Left colon (tissue), 2 donors: ENCODE measurements at regions not wholly inside any gene's neighbourhood (a gene's known extent, or its start where the extent isn't known, plus 50 kb on each side); places are given as distances from the start of the nearest gene placed in this dataset.

Source experiments
- ATAC-seq: fragments of 200-7000 bp; cut with Tn5 transposase; one replicate; pipeline ENCODE4 v1.9.1; 2020; ENCODE audit warnings: mild to moderate bottlenecking, moderate library complexity
- DNase-seq, 2 donors: peaks; one replicate each; pipeline ENCODE4 v3.0.0-alpha.2; 2020
- intact Hi-C, 2 donors: fragments of 100-400 bp; cut with DNase I in 1 of 2; cut with micrococcal nuclease in 1 of 2; formaldehyde crosslinking; loops; one replicate each; pipeline versions ENCODE4 v1.11.2 to v1.14.0; 2022; cut with DNase I, micrococcal nuclease
- donor health status: DM: no; HTN: no; CAD: no.
- donor health status: DM: yes; HTN: yes; CAD: no.

- ATAC-seq: no peak
- DNase-seq: no peak
- intact Hi-C loops: no loop called here
Observed at GRCh38 chr2:78913257-78913656, 112.2 kb upstream of the REG3G start.

DNA sequence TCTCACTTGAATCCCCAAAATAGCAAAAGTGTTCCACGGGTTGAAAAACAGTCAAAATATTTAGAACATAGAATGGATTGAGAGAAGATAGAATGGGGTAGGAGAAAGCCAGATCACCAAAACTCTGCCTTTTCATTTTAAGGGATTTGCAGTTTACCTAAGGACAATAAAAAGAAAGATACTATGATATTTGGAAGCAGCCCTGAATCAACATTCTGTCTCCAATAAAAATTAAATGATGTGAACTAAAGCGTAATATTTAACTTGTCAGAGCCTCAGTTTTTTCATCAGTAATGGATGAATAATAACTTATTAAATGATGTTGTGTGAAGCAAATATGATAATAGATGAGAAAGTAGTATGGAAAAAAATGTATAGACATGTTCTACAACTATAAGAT, 100.2 kb upstream of the REG3G start:
- ATAC-seq (no peak), DNase-seq (no peak)
- intact Hi-C loops: no loop called here

DNA sequence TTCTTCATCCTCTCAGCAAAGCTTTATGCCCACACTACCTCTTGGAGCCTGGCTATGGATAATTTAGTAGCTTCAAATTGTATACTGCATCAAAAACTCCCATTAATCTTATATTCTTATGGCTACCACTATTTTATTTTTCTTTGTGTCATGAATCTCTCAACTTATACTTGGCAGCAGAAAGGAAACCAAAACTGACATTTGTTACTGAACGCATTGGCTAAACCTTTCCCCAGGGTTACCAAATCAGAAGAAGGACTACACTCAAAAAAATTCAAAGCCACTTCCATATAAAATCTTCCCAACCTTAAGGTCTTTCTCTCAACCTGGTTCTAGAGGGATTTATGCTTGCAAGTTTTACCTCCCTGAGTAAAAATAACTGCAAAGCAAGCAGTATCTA, 97.0 kb upstream of the REG3G start:
- ATAC-seq (no peak), DNase-seq (no peak)
- intact Hi-C loops: no loop called here

- DNase-seq (no peak), ATAC-seq (no peak)
- intact Hi-C loops: no loop called here
Observed at GRCh38 chr2:78940998-78941397, 84.5 kb upstream of the REG3G start.

DNA sequence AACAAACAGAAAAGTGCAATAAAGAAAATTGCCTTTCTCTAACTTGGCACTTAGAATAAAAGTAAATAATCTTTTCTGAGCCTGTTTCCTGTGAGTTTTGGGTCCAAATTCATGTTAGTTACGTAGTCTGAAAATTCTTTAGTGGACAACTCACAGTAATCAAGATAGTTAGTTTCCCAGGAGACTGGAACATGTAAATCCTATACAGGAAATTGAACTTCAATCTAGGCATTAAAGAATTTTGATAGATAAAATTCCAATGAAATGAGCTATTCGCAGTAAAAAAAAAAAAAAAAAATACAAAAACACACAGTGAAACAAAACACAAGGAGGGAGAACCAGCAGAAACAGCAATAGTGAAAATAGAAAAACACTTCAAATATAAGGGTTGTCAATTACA, 83.8 kb upstream of the REG3G start:
- ATAC-seq (no peak), DNase-seq (no peak)
- intact Hi-C loops: no loop called here

DNA sequence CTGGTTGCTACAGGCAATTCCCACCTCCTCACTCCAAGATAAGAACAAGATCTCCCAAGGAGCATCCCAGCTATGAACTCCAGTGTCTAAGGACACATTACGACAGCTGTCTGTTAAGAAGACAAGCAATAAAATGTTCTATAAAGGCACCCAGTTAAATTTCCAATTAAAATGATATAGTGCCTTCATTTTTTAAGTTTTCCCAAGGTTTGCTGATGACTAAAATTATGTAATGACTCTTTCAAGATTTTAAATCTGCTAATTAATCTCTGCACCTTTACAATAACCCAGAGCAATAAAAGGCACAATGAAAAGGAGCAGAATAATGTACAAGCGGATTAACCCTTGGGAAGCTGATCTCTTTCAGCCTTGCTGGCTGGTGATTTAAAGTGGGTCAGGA, 61.6 kb upstream of the REG3G start:
- no peak for ATAC-seq
- no peak for DNase-seq
- intact Hi-C loops: no loop called here

DNA sequence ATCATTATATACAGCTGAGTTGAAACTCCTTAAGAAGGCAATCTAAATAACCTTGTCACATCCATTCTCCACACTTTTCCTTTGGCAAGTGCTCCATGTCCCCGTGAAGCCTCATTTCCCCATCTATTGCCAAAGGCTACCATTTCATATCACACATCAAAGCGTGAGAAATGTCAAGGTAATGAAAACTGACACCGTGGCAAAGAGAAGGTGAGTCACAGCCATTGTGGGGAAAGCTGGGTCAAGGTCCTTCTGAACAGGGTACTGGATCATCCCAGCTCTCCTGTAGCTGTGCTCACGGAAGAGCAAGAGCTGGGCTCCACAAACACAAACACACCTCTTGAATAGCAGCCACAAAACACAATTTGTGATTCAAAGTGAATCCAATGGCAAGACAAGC, 58.2 kb upstream of the REG3G start:
- no peak for DNase-seq
- intact Hi-C loops: no loop called here
- ATAC-seq: no peak

DNA sequence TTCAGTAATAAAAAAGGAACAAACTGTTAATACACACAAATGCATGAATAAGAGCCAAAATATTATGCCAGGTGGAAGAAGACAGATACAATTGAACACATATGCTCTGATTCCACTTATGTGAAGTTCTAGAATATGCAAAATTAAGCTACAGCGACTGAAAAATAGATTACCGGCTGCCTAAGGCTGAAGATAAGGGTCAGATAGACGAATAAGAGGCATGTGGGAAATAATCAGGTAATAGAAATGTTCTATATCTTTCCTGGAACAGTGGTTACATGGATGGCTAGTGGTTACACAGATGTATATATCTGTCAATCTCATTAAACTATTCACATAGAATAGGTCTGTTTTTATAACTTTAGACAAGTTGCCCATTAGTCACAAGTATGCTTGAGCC, 51.9 kb upstream of the REG3G start:
- intact Hi-C loops: no loop called here
- ATAC-seq (no peak), DNase-seq (no peak)
